Endothelial cell (in vitro differentiated cells): ENCODE measurements at regions not wholly inside any gene's neighbourhood (a gene's known extent, or its start where the extent isn't known, plus 50 kb on each side); places are given as distances from the start of the nearest gene placed in this dataset.

Source experiments
- DNase-seq: peaks from one replicate; pipeline ENCODE4 v3.0.0; 2021; ENCODE audit warnings: low spot score
- H3K27ac Mint-ChIP-seq: one replicate; pipeline ENCODE4 v1.8.0; 2021; ENCODE audit warnings: mixed read lengths, inconsistent platforms; ENCODE audit not compliant: unreplicated experiment
- H3K27me3 Mint-ChIP-seq: one replicate; pipeline ENCODE4 v1.8.0; 2021; ENCODE audit warnings: mild to moderate bottlenecking, moderate library complexity, mixed read lengths, inconsistent platforms; ENCODE audit not compliant: unreplicated experiment
- H3K36me3 Mint-ChIP-seq: one replicate; pipeline ENCODE4 v1.8.0; 2021; ENCODE audit warnings: mild to moderate bottlenecking, low read depth, mixed read lengths, inconsistent platforms; ENCODE audit not compliant: unreplicated experiment
- H3K4me1 Mint-ChIP-seq: one replicate; pipeline ENCODE4 v1.8.0; 2021; ENCODE audit warnings: mild to moderate bottlenecking, mixed read lengths, inconsistent platforms; ENCODE audit not compliant: unreplicated experiment
- H3K4me3 Mint-ChIP-seq: one replicate; pipeline ENCODE4 v1.8.0; 2021; ENCODE audit warnings: mild to moderate bottlenecking, mixed read lengths, inconsistent platforms; ENCODE audit not compliant: unreplicated experiment
- H3K9me3 Mint-ChIP-seq: one replicate; pipeline ENCODE4 v1.8.0; 2021; ENCODE audit warnings: mixed read lengths, inconsistent platforms; ENCODE audit not compliant: unreplicated experiment
- CTCF ChIP-seq: fragments of 200-600 bp; sonication (generic); IDR thresholded peaks from one replicate; pipeline ENCODE4 v1.5.0; 2021; ENCODE audit warnings: antibody characterized with exemption; ENCODE audit not compliant: unreplicated experiment

- TF ChIP-seq CTCF = no peak
- Mint-ChIP-seq H3K36me3 (peaks cover 8% of the 10 kb centered on the region), H3K27me3 (no peaks in the 10 kb centered on the region), H3K9me3 (peaks cover 34% of the 10 kb centered on the region), H3K27ac (no peak overlapping the region), H3K4me1 (no peaks in the 10 kb centered on the region), H3K4me3 (no peak overlapping the region)
- DNase-seq = no peak
Observed at GRCh38 chr7:153413540-153414287, 638.5 kb upstream of the DPP6 start.

GRCh38 chr7:153414288-153414629 lies 637.9 kb upstream of the DPP6 start:
- Mint-ChIP-seq H3K36me3 (peaks cover 8% of the 10 kb centered on the region), H3K9me3 (peaks cover 39% of the 10 kb centered on the region), H3K27me3 (no peaks in the 10 kb centered on the region), H3K27ac (no peak overlapping the region), H3K4me1 (no peaks in the 10 kb centered on the region), H3K4me3 (no peak overlapping the region)
- DNase-seq = no peak
- no peak for TF ChIP-seq CTCF

- no peak for DNase-seq
- Mint-ChIP-seq H3K36me3 (peaks cover 8% of the 10 kb centered on the region), H3K4me1 (no peaks in the 10 kb centered on the region), H3K27ac (no peak overlapping the region), H3K9me3 (peaks cover 38% of the 10 kb centered on the region), H3K4me3 (no peak overlapping the region), H3K27me3 (no peaks in the 10 kb centered on the region)
- no peak for TF ChIP-seq CTCF
Observed at GRCh38 chr7:153415632-153416031, 636.6 kb upstream of the DPP6 start.

GRCh38 chr7:153422291-153423209 lies 629.6 kb upstream of the DPP6 start:
- H3K4me3 Mint-ChIP-seq = no peak overlapping the region
- no peak for DNase-seq
- peaks cover 24% of the 10 kb centered on the region for H3K9me3 Mint-ChIP-seq
- H3K36me3 Mint-ChIP-seq = no peaks in the 10 kb centered on the region
- H3K27ac Mint-ChIP-seq = no peak overlapping the region
- no peaks in the 10 kb centered on the region for H3K4me1 Mint-ChIP-seq
- no peak for TF ChIP-seq CTCF
- no peaks in the 10 kb centered on the region for H3K27me3 Mint-ChIP-seq

GRCh38 chr7:153423210-153423590 lies 629.0 kb upstream of the DPP6 start:
- Mint-ChIP-seq H3K4me1 (no peaks in the 10 kb centered on the region), H3K27me3 (no peaks in the 10 kb centered on the region), H3K9me3 (peaks cover 24% of the 10 kb centered on the region), H3K4me3 (no peak overlapping the region), H3K27ac (no peak overlapping the region), H3K36me3 (no peaks in the 10 kb centered on the region)
- no peak for DNase-seq
- TF ChIP-seq CTCF = no peak
